PC-3 (cell line): ENCODE measurements at regions not wholly inside any gene's neighbourhood (a gene's known extent, or its start where the extent isn't known, plus 50 kb on each side); places are given as distances from the start of the nearest gene placed in this dataset.

Source experiments
- EZH2 ChIP-seq: fragments of 300-600 bp; sonication (generic); IDR thresholded peaks from one replicate; pipeline ENCODE4 v1.6.1; 2017; ENCODE audit warnings: antibody characterized with exemption, mild to moderate bottlenecking, low read length; ENCODE audit not compliant: unreplicated experiment
- EZH2phosphoT487 ChIP-seq: fragments of 300-600 bp; sonication (generic); IDR thresholded peaks from 2 replicates; pipeline ENCODE4 v1.6.1; 2018; ENCODE audit warnings: mild to moderate bottlenecking, antibody characterized with exemption, low read length, borderline replicate concordance
- TF ChIP-seq, protein P1 (sequence below): fragments of 300-600 bp; sonication (generic); conservative IDR thresholded peaks from 2 replicates; pipeline ENCODE4 v1.5.1; 2017; ENCODE audit warnings: antibody characterized with exemption, low read depth, mild to moderate bottlenecking, low read length

- TF ChIP-seq, protein P1, sequence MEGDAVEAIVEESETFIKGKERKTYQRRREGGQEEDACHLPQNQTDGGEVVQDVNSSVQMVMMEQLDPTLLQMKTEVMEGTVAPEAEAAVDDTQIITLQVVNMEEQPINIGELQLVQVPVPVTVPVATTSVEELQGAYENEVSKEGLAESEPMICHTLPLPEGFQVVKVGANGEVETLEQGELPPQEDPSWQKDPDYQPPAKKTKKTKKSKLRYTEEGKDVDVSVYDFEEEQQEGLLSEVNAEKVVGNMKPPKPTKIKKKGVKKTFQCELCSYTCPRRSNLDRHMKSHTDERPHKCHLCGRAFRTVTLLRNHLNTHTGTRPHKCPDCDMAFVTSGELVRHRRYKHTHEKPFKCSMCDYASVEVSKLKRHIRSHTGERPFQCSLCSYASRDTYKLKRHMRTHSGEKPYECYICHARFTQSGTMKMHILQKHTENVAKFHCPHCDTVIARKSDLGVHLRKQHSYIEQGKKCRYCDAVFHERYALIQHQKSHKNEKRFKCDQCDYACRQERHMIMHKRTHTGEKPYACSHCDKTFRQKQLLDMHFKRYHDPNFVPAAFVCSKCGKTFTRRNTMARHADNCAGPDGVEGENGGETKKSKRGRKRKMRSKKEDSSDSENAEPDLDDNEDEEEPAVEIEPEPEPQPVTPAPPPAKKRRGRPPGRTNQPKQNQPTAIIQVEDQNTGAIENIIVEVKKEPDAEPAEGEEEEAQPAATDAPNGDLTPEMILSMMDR = no peak
- TF ChIP-seq EZH2 = no peak
- TF ChIP-seq EZH2phosphoT487 = no peak
Measured at GRCh38 chr1:214184992-214185391, 96.0 kb upstream of the SMYD2 start.
